MM.1S (cell line): ENCODE measurements at regions not wholly inside any gene's neighbourhood (a gene's known extent, or its start where the extent isn't known, plus 50 kb on each side); places are given as distances from the start of the nearest gene placed in this dataset.
"Not testable (repeated sequence)": the region's sequence is repeated elsewhere in the genome, so short reads cannot be mapped to it uniquely, and the experiment has no call there.

Experiments
- DNase-seq: peaks from one replicate; pipeline ENCODE4 v3.0.0-alpha.2; 2015
- H2AFZ ChIP-seq: fragments of 300-600 bp; sonication (generic); 2 replicates; pipeline ENCODE4 v1.6.0; 2016; ENCODE audit warnings: antibody characterized with exemption, low read length
- H3F3A ChIP-seq: fragments of 300-600 bp; sonication (generic); 2 replicates; pipeline ENCODE4 v1.6.1; 2016; ENCODE audit warnings: mild to moderate bottlenecking, antibody characterized with exemption, low read length, moderate library complexity, mixed read lengths; ENCODE audit not compliant: insufficient read depth
- H3K27ac ChIP-seq: fragments of 300-600 bp; sonication (generic); 2 replicates; pipeline ENCODE4 v1.5.1; 2016; ENCODE audit warnings: mild to moderate bottlenecking, low read length
- H3K27me3 ChIP-seq: fragments of 300-600 bp; sonication (generic); replicated peaks from 2 replicates; pipeline ENCODE4 v1.6.0; 2016; ENCODE audit warnings: low read length; ENCODE audit not compliant: insufficient read depth
- H3K36me3 ChIP-seq: fragments of 300-600 bp; sonication (generic); replicated peaks from 2 replicates; pipeline ENCODE4 v1.6.1; 2016; ENCODE audit warnings: mild to moderate bottlenecking, low read length, mixed read lengths; ENCODE audit not compliant: insufficient read depth
- H3K4me1 ChIP-seq: fragments of 300-600 bp; sonication (generic); 2 replicates; pipeline ENCODE4 v1.6.1; 2016; ENCODE audit warnings: low read length, mixed read lengths
- H3K4me2 ChIP-seq: fragments of 300-600 bp; sonication (generic); 2 replicates; pipeline ENCODE4 v1.6.0; 2016; ENCODE audit warnings: low read depth, low read length
- H3K4me3 ChIP-seq: fragments of 300-600 bp; sonication (generic); 2 replicates; pipeline ENCODE4 v1.5.1; 2016; ENCODE audit warnings: low read length, mixed read lengths
- H3K79me2 ChIP-seq: fragments of 300-600 bp; sonication (generic); 2 replicates; pipeline ENCODE4 v1.6.1; 2016; ENCODE audit warnings: mixed run types, low read length, mixed read lengths
- H3K9ac ChIP-seq: fragments of 300-600 bp; sonication (generic); 2 replicates; pipeline ENCODE4 v1.6.1; 2016; ENCODE audit warnings: low read length, mixed read lengths
- H3K9me2 ChIP-seq: fragments of 300-600 bp; sonication (generic); replicated peaks from 2 replicates; pipeline ENCODE4 v1.6.1; 2016; ENCODE audit warnings: mild to moderate bottlenecking, low read length, mixed read lengths; ENCODE audit not compliant: insufficient read depth
- H3K9me3 ChIP-seq: fragments of 300-600 bp; sonication (generic); replicated peaks from 2 replicates; pipeline ENCODE4 v1.6.1; 2016; ENCODE audit warnings: mild to moderate bottlenecking, low read length, mixed read lengths; ENCODE audit not compliant: insufficient read depth
- H4K20me1 ChIP-seq: fragments of 300-600 bp; sonication (generic); 2 replicates; pipeline ENCODE4 v1.6.1; 2016; ENCODE audit warnings: mild to moderate bottlenecking, low read length, moderate library complexity, mixed read lengths; ENCODE audit not compliant: insufficient read depth
- CTCF ChIP-seq: fragments of 300-600 bp; sonication (generic); IDR thresholded peaks from 2 replicates; pipeline ENCODE4 v1.5.1; 2016; ENCODE audit warnings: antibody characterized with exemption, low read length, mixed read lengths
- EZH2 ChIP-seq: fragments of 300-600 bp; sonication (generic); optimal IDR thresholded peaks from 2 replicates; pipeline ENCODE3; 2017; ENCODE audit warnings: low read depth, mild to moderate bottlenecking, antibody characterized with exemption, low read length, mixed read lengths
- EZH2phosphoT487 ChIP-seq: fragments of 300-600 bp; sonication (generic); IDR thresholded peaks from 2 replicates; pipeline ENCODE4 v1.6.1; 2018; ENCODE audit warnings: antibody characterized with exemption, low read length

- Histone ChIP-seq H3K4me2 (no peak overlapping the region), H3K27ac (no peak overlapping the region), H3K36me3 (no peaks in the 10 kb centered on the region), H3K4me1 (no peaks in the 10 kb centered on the region), H3F3A (no peaks in the 10 kb centered on the region), H3K9ac (no peak overlapping the region), H4K20me1 (no peaks in the 10 kb centered on the region), H3K4me3 (no peak overlapping the region), H3K79me2 (no peaks in the 10 kb centered on the region), H2AFZ (no peak overlapping the region), H3K9me2 (no peaks in the 10 kb centered on the region), H3K9me3 (no peaks in the 10 kb centered on the region), H3K27me3 (no peaks in the 10 kb centered on the region)
- no peak for DNase-seq
- TF ChIP-seq CTCF (no peak), EZH2 (no peak), EZH2phosphoT487 (no peak)
These were observed 358.1 kb upstream of the PIK3R1 start for GRCh38 chr5:67857502-67857901.

DNA sequence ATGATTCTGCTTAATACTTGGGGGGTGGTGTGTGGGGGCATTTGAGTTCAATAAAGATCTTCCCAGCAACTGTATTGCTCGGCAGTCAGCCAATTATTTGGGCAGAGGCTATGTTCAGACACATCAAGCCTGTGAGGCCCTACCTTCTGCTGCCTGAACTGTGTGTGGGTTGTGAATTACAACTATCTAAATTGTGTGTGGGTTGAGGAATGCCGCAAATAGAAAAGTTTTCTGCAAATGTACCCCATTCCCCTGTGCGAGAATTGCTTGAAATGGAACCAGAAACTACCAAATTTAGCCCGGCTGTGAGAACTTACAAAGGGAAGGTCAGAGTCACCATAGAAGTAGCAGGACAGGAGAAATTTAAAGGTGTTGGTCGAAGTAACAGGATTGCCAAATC is 360.0 kb upstream of the PIK3R1 start:
- no peaks in the 10 kb centered on the region for H3K9me3 ChIP-seq
- no peaks in the 10 kb centered on the region for H3K9me2 ChIP-seq
- H3K4me3 ChIP-seq = no peak overlapping the region
- H2AFZ ChIP-seq = no peak overlapping the region
- H3K27me3 ChIP-seq = no peaks in the 10 kb centered on the region
- H3K9ac ChIP-seq = no peak overlapping the region
- TF ChIP-seq CTCF (no peak), EZH2 (no peak), EZH2phosphoT487 (no peak)
- no peaks in the 10 kb centered on the region for H3K79me2 ChIP-seq
- DNase-seq = no peak
- H3K27ac ChIP-seq = no peak overlapping the region
- no peaks in the 10 kb centered on the region for H3F3A ChIP-seq
- no peaks in the 10 kb centered on the region for H3K36me3 ChIP-seq
- H3K4me2 ChIP-seq = no peak overlapping the region
- H4K20me1 ChIP-seq = no peaks in the 10 kb centered on the region
- no peaks in the 10 kb centered on the region for H3K4me1 ChIP-seq

GRCh38 chr5:67850906-67851305 is 364.6 kb upstream of the PIK3R1 start:
- DNase-seq, H3K36me3 ChIP-seq, H3K27ac ChIP-seq, H3K9me2 ChIP-seq, H3K27me3 ChIP-seq, H3F3A ChIP-seq, H3K9me3 ChIP-seq, H3K4me3 ChIP-seq, H3K4me1 ChIP-seq, H4K20me1 ChIP-seq, H3K4me2 ChIP-seq, H2AFZ ChIP-seq, H3K79me2 ChIP-seq, H3K9ac ChIP-seq: not testable (repeated sequence)

GRCh38 chr5:67844924-67845323 is 370.6 kb upstream of the PIK3R1 start:
- H3K36me3 ChIP-seq = no peaks in the 10 kb centered on the region

More at GRCh38 chr5:67844924-67845323, 370.6 kb upstream of the PIK3R1 start:
- Histone ChIP-seq H3K4me3 (no peak overlapping the region), H3F3A (no peaks in the 10 kb centered on the region), H3K27me3 (no peaks in the 10 kb centered on the region), H4K20me1 (no peaks in the 10 kb centered on the region), H3K79me2 (no peaks in the 10 kb centered on the region), H3K9ac (no peak overlapping the region), H2AFZ (no peak overlapping the region), H3K27ac (no peak overlapping the region), H3K4me1 (no peaks in the 10 kb centered on the region), H3K9me2 (no peaks in the 10 kb centered on the region), H3K9me3 (no peaks in the 10 kb centered on the region), H3K4me2 (no peak overlapping the region)
- no peak for DNase-seq
- TF ChIP-seq EZH2phosphoT487 (no peak), EZH2 (no peak), CTCF (no peak)
